Neural progenitor cell (in vitro differentiated cells): ENCODE measurements at regions not wholly inside any gene's neighbourhood (a gene's known extent, or its start where the extent isn't known, plus 50 kb on each side); places are given as distances from the start of the nearest gene placed in this dataset.

Experiments used
- DNase-seq: peaks from one replicate; pipeline ENCODE4 v3.0.0-alpha.2; 2016; ENCODE audit warnings: low spot score
- H2AFZ ChIP-seq: fragments of 200-600 bp; sonication (generic); replicated peaks from 2 replicates; pipeline ENCODE4 v1.6.1; 2016; ENCODE audit warnings: antibody characterized with exemption
- H3F3A ChIP-seq: fragments of 200-600 bp; sonication (generic); 2 replicates; pipeline ENCODE4 v1.6.1; 2016; ENCODE audit warnings: antibody characterized with exemption, low read depth
- H3K27ac ChIP-seq: fragments of 200-600 bp; sonication (generic); 2 replicates; pipeline ENCODE4 v1.5.1; 2016; ENCODE audit warnings: mild to moderate bottlenecking
- H3K27me3 ChIP-seq: fragments of 200-600 bp; sonication (generic); 2 replicates; pipeline ENCODE4 v1.6.1; 2016; ENCODE audit warnings: mild to moderate bottlenecking, moderate library complexity
- H3K36me3 ChIP-seq: fragments of 200-600 bp; sonication (generic); 2 replicates; pipeline ENCODE4 v1.5.1; 2016
- H3K4me1 ChIP-seq: fragments of 200-600 bp; sonication (generic); 2 replicates; pipeline ENCODE4 v1.6.1; 2016; ENCODE audit warnings: mixed run types
- H3K4me2 ChIP-seq: fragments of 200-600 bp; sonication (generic); 2 replicates; pipeline ENCODE4 v1.6.1; 2016
- H3K4me3 ChIP-seq: fragments of 200-600 bp; sonication (generic); 2 replicates; pipeline ENCODE4 v1.5.1; 2016
- H3K79me2 ChIP-seq: fragments of 200-600 bp; sonication (generic); 2 replicates; pipeline ENCODE4 v1.6.1; 2016; ENCODE audit warnings: low read depth
- H3K9ac ChIP-seq: fragments of 200-600 bp; sonication (generic); 2 replicates; pipeline ENCODE4 v1.6.1; 2016
- H3K9me3 ChIP-seq: fragments of 200-600 bp; sonication (generic); 2 replicates; pipeline ENCODE4 v1.5.1; 2016; ENCODE audit warnings: low read depth
- H4K20me1 ChIP-seq: fragments of 200-600 bp; sonication (generic); 2 replicates; pipeline ENCODE4 v1.6.1; 2016; ENCODE audit warnings: low read depth
- H3K27ac Mint-ChIP-seq: 3 replicates; pipeline ENCODE4 v1.8.0; 2021; ENCODE audit warnings: mixed read lengths
- H3K27me3 Mint-ChIP-seq: 2 replicates; pipeline ENCODE4 v1.8.0; 2022; ENCODE audit warnings: low read depth, mild to moderate bottlenecking, inconsistent platforms, moderate library complexity, mixed read lengths; ENCODE audit not compliant: insufficient read depth
- H3K36me3 Mint-ChIP-seq: 3 replicates; pipeline ENCODE4 v1.8.0; 2021; ENCODE audit warnings: mixed read lengths
- H3K4me1 Mint-ChIP-seq: 3 replicates; pipeline ENCODE4 v1.8.0; 2021; ENCODE audit warnings: mixed read lengths
- H3K4me3 Mint-ChIP-seq: 3 replicates; pipeline ENCODE4 v1.8.0; 2021; ENCODE audit warnings: mild to moderate bottlenecking, moderate library complexity, mixed read lengths
- H3K9me3 Mint-ChIP-seq: 3 replicates; pipeline ENCODE4 v1.8.0; 2020; ENCODE audit warnings: mixed read lengths
- CTCF ChIP-seq: fragments of 200-600 bp; sonication (generic); IDR thresholded peaks from 2 replicates; pipeline ENCODE4 v1.5.1; 2017; ENCODE audit warnings: antibody characterized with exemption, mild to moderate bottlenecking
- EZH2 ChIP-seq: fragments of 200-600 bp; sonication (generic); IDR thresholded peaks from 2 replicates; pipeline ENCODE4 v1.6.1; 2017; ENCODE audit warnings: antibody characterized with exemption, mild to moderate bottlenecking, moderate library complexity
- EZH2phosphoT487 ChIP-seq: fragments of 200-600 bp; sonication (generic); IDR thresholded peaks from 2 replicates; pipeline ENCODE4 v1.6.1; 2017; ENCODE audit warnings: antibody characterized with exemption

GRCh38 chr18:73891572-73892421 lies 255.8 kb downstream of the FBXO15 start:
- H3K4me3 ChIP-seq, result no peak overlapping the region
- H3K4me2 ChIP-seq, result peak overlapping the region; percentile 49
- peaks cover 26% of the 10 kb centered on the region for H3K4me1 ChIP-seq
- Mint-ChIP-seq H3K36me3 (no peaks in the 10 kb centered on the region), H3K4me1 (peaks cover 29% of the 10 kb centered on the region), H3K27ac (no peak overlapping the region), H3K9me3 (no peaks in the 10 kb centered on the region), H3K27me3 (peaks cover 9% of the 10 kb centered on the region), H3K4me3 (peak overlapping the region; percentile 62)
- H3K9ac ChIP-seq, result no peak overlapping the region
- no peak overlapping the region for H3K27ac ChIP-seq
- H3K9me3 ChIP-seq, result no peaks in the 10 kb centered on the region
- no peaks in the 10 kb centered on the region for H3K27me3 ChIP-seq
- H3K36me3 ChIP-seq, result no peaks in the 10 kb centered on the region
- H4K20me1 ChIP-seq, result no peaks in the 10 kb centered on the region
- no peaks in the 10 kb centered on the region for H3K79me2 ChIP-seq
- DNase-seq, result peak; percentile 90
- H3F3A ChIP-seq, result no peaks in the 10 kb centered on the region
- no peak for TF ChIP-seq EZH2phosphoT487
- TF ChIP-seq CTCF, result peak; percentile 57
- TF ChIP-seq EZH2, result no peak
- H2AFZ ChIP-seq, result peak overlapping the region; percentile 68

- H3K27ac ChIP-seq, result no peak overlapping the region
- DNase-seq, result no peak
- H3K79me2 ChIP-seq, result no peaks in the 10 kb centered on the region
- Mint-ChIP-seq H3K4me3 (no peak overlapping the region), H3K27me3 (peaks cover 10% of the 10 kb centered on the region), H3K27ac (no peak overlapping the region), H3K36me3 (no peaks in the 10 kb centered on the region), H3K4me1 (peaks cover 20% of the 10 kb centered on the region), H3K9me3 (no peaks in the 10 kb centered on the region)
- H3K36me3 ChIP-seq, result no peaks in the 10 kb centered on the region
- H3K4me1 ChIP-seq, result peaks cover 19% of the 10 kb centered on the region
- no peaks in the 10 kb centered on the region for H3K9me3 ChIP-seq
- H4K20me1 ChIP-seq, result no peaks in the 10 kb centered on the region
- TF ChIP-seq CTCF (no peak), EZH2 (no peak), EZH2phosphoT487 (no peak)
- H3F3A ChIP-seq, result no peaks in the 10 kb centered on the region
- H3K4me3 ChIP-seq, result no peak overlapping the region
- no peak overlapping the region for H2AFZ ChIP-seq
- no peak overlapping the region for H3K4me2 ChIP-seq
- H3K27me3 ChIP-seq, result no peaks in the 10 kb centered on the region
- no peak overlapping the region for H3K9ac ChIP-seq
Observed at GRCh38 chr18:73888565-73888964, 259.1 kb downstream of the FBXO15 start.

- H3K4me1 ChIP-seq, result peaks cover 17% of the 10 kb centered on the region
- no peak for TF ChIP-seq CTCF
- Mint-ChIP-seq H3K4me3 (no peak overlapping the region), H3K27me3 (peaks cover 9% of the 10 kb centered on the region), H3K9me3 (no peaks in the 10 kb centered on the region), H3K27ac (no peak overlapping the region), H3K36me3 (no peaks in the 10 kb centered on the region), H3K4me1 (peaks cover 20% of the 10 kb centered on the region)
- H3K79me2 ChIP-seq, result no peaks in the 10 kb centered on the region
- DNase-seq, result no peak
- H3K9me3 ChIP-seq, result no peaks in the 10 kb centered on the region
- no peaks in the 10 kb centered on the region for H3F3A ChIP-seq
- no peak overlapping the region for H3K4me3 ChIP-seq
- no peaks in the 10 kb centered on the region for H3K36me3 ChIP-seq
- no peaks in the 10 kb centered on the region for H4K20me1 ChIP-seq
- no peak overlapping the region for H3K4me2 ChIP-seq
- H3K9ac ChIP-seq, result no peak overlapping the region
- H3K27me3 ChIP-seq, result no peaks in the 10 kb centered on the region
- H3K27ac ChIP-seq, result no peak overlapping the region
- no peak overlapping the region for H2AFZ ChIP-seq
Observed at GRCh38 chr18:73887801-73888200, 259.8 kb downstream of the FBXO15 start.
